ENCODE measurements at regions not wholly inside any gene's neighbourhood (a gene's known extent, or its start where the extent isn't known, plus 50 kb on each side); places are given as distances from the start of the nearest gene placed in this dataset.

DNA sequence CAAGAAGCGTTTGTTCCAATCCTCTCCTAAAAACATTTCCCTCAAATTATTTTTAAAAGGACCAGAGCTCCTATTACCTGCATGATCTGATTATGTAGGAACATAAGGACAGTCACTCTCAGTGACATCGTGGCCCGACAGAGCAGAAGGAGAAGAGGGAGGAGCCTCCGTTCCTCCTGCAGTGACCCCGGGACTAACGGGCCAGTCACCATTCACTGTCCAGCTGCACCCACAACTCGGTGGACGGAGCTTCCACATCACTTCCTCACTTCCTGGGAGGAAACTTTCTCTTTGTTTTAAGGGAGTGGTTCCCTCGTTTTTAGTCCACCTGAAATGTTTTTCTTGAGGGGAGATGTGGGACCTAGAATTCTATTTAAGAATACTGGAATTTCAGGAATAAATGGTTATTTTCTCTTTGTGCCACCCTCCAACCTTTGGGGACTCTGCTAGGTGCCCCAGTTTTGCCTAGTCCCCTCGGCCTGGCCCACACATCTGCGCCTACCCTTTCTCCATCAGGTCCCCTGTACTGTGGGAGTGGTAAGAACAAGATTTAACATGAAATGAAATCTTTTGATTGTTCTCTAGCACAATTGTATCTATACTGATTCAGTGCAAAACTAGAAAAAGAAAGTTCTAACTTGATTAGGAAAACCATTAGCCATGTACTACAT lies 173.5 kb upstream of the RNF32 start:
- Mint-ChIP-seq H3K36me3 (ENCODE audit: insufficient read depth, unreplicated experiment) (no peaks in the 10 kb centered on the region), H3K27me3 (ENCODE audit: insufficient read depth, unreplicated experiment) (no peaks in the 10 kb centered on the region), H3K27ac (ENCODE audit: unreplicated experiment) (no peak overlapping the region), H3K9me3 (ENCODE audit: unreplicated experiment) (no peaks in the 10 kb centered on the region), H3K4me3 (ENCODE audit: unreplicated experiment) (no peak overlapping the region), H3K4me1 (ENCODE audit: low read depth, unreplicated experiment) (no peaks in the 10 kb centered on the region)
- DNase-seq = no peak
- ChIA-PET POLR2A (no interaction called here), CTCF (no interaction called here)
- no TSS peak for BruUV-seq (replicated peaks)
- no peaks in the 10 kb centered on the region for H3K9me3 ChIP-seq
- H3K4me1 ChIP-seq = no peaks in the 10 kb centered on the region
- H3K36me3 ChIP-seq (ENCODE audit: control insufficient read depth, insufficient read depth, low read length) = no peaks in the 10 kb centered on the region; the same call in 1 of the 2 replicates
- no peak overlapping the region for H3K4me3 ChIP-seq (ENCODE audit: low read depth, low read length)
- H3K27me3 ChIP-seq (replicated peaks; ENCODE audit: control insufficient read depth, insufficient read depth, low read length) = no peaks in the 10 kb centered on the region
- TF ChIP-seq, protein P1, sequence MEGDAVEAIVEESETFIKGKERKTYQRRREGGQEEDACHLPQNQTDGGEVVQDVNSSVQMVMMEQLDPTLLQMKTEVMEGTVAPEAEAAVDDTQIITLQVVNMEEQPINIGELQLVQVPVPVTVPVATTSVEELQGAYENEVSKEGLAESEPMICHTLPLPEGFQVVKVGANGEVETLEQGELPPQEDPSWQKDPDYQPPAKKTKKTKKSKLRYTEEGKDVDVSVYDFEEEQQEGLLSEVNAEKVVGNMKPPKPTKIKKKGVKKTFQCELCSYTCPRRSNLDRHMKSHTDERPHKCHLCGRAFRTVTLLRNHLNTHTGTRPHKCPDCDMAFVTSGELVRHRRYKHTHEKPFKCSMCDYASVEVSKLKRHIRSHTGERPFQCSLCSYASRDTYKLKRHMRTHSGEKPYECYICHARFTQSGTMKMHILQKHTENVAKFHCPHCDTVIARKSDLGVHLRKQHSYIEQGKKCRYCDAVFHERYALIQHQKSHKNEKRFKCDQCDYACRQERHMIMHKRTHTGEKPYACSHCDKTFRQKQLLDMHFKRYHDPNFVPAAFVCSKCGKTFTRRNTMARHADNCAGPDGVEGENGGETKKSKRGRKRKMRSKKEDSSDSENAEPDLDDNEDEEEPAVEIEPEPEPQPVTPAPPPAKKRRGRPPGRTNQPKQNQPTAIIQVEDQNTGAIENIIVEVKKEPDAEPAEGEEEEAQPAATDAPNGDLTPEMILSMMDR (IDR thresholded peaks at IDR 0.05; ENCODE audit: insufficient read depth in 1 of 2, low read depth in 1 of 2, low read length in 1 of 2, severe bottlenecking in 1 of 2, unreplicated experiment in 1 of 2) = no peak
- intact Hi-C loops (cut with micrococcal nuclease; ENCODE audit: unreplicated experiment) = no loop called here

DNA sequence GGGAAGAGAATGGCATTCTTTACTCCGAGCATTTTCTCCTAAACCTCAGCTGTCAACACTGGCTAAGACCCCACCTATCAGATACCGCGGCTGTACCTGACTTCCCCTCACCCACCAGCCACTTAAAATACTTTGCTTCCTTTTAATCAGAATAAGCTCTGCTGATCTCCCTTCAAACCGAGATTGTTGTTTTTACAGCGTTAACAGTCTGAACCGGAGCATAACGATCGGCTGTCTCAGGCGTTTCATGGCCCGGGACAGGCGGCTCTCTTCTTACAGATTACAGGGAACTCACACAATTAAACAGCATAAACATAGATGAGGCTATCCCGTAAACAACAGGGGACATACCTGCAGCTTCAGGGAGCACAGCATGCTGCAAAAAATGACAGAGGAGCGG lies 174.3 kb upstream of the RNF32 start:
- intact Hi-C loops (cut with micrococcal nuclease; ENCODE audit: unreplicated experiment) = no loop called here
- no peak overlapping the region for H3K4me3 ChIP-seq (ENCODE audit: low read depth, low read length)
- H3K27me3 ChIP-seq (replicated peaks; ENCODE audit: control insufficient read depth, insufficient read depth, low read length) = no peaks in the 10 kb centered on the region
- H3K4me1 ChIP-seq = no peaks in the 10 kb centered on the region
- no TSS peak for BruUV-seq (replicated peaks)
- Mint-ChIP-seq H3K4me3 (ENCODE audit: unreplicated experiment) (no peak overlapping the region), H3K36me3 (ENCODE audit: insufficient read depth, unreplicated experiment) (no peaks in the 10 kb centered on the region), H3K27ac (ENCODE audit: unreplicated experiment) (no peak overlapping the region), H3K27me3 (ENCODE audit: insufficient read depth, unreplicated experiment) (no peaks in the 10 kb centered on the region), H3K4me1 (ENCODE audit: low read depth, unreplicated experiment) (no peaks in the 10 kb centered on the region), H3K9me3 (ENCODE audit: unreplicated experiment) (no peaks in the 10 kb centered on the region)
- no peaks in the 10 kb centered on the region; the same call in 1 of the 2 replicates for H3K36me3 ChIP-seq (ENCODE audit: control insufficient read depth, insufficient read depth, low read length)
- ChIA-PET POLR2A (no interaction called here), CTCF (no interaction called here)
- no peaks in the 10 kb centered on the region for H3K9me3 ChIP-seq
- TF ChIP-seq, protein P1 (IDR thresholded peaks at IDR 0.05; ENCODE audit: insufficient read depth in 1 of 2, low read depth in 1 of 2, low read length in 1 of 2, severe bottlenecking in 1 of 2, unreplicated experiment in 1 of 2) = no peak
- no peak for DNase-seq

DNA sequence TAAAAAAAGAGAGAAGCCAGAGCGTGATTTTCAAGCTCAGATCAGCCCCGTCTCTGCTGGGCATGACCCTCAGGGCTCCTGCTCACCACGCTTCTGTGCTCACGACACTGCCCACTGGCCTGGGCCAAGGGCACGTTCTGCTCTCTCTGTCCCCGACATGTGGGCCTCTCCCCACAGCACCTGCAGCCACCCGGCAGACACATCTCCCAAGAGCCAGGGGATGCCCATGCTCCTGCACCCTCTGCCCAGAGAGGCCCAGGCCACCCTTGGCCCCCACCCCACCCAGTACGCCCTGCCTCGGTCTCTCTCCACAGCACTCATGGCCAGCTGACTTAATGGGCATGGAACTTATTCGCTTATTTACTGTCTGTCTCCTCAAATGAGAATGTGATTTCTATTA lies 175.4 kb upstream of the RNF32 start:
- ChIA-PET POLR2A (no interaction called here), CTCF (interaction anchor here (1.0 kb wide), 1 partner anchor 601 kb away, joined by 3 read pairs; no protein-coding TSS in a partner anchor)
- TF ChIP-seq, protein P1 (IDR thresholded peaks at IDR 0.05; ENCODE audit: insufficient read depth in 1 of 2, low read depth in 1 of 2, low read length in 1 of 2, severe bottlenecking in 1 of 2, unreplicated experiment in 1 of 2) = no peak
- H3K4me3 ChIP-seq (ENCODE audit: low read depth, low read length) = no peak overlapping the region
- no peaks in the 10 kb centered on the region for H3K27me3 ChIP-seq (replicated peaks; ENCODE audit: control insufficient read depth, insufficient read depth, low read length)
- H3K27me3 Mint-ChIP-seq (ENCODE audit: insufficient read depth, unreplicated experiment) = no peaks in the 10 kb centered on the region
- no peak overlapping the region for H3K27ac Mint-ChIP-seq (ENCODE audit: unreplicated experiment)
- H3K9me3 Mint-ChIP-seq (ENCODE audit: unreplicated experiment) = no peaks in the 10 kb centered on the region
- no peaks in the 10 kb centered on the region for H3K9me3 ChIP-seq
- H3K4me1 ChIP-seq = no peaks in the 10 kb centered on the region
- peaks cover 6% of the 10 kb centered on the region for H3K4me1 Mint-ChIP-seq (ENCODE audit: low read depth, unreplicated experiment)
- DNase-seq = no peak
- no TSS peak for BruUV-seq (replicated peaks)
- H3K36me3 ChIP-seq (ENCODE audit: control insufficient read depth, insufficient read depth, low read length) = no peaks in the 10 kb centered on the region; the same call in 1 of the 2 replicates
- H3K36me3 Mint-ChIP-seq (ENCODE audit: insufficient read depth, unreplicated experiment) = no peaks in the 10 kb centered on the region
- intact Hi-C loops (cut with micrococcal nuclease; ENCODE audit: unreplicated experiment) = no loop called here
- H3K4me3 Mint-ChIP-seq (ENCODE audit: unreplicated experiment) = no peak overlapping the region
